ENCODE measurements at regions not wholly inside any gene's neighbourhood (a gene's known extent, or its start where the extent isn't known, plus 50 kb on each side); places are given as distances from the start of the nearest gene placed in this dataset.

DNA sequence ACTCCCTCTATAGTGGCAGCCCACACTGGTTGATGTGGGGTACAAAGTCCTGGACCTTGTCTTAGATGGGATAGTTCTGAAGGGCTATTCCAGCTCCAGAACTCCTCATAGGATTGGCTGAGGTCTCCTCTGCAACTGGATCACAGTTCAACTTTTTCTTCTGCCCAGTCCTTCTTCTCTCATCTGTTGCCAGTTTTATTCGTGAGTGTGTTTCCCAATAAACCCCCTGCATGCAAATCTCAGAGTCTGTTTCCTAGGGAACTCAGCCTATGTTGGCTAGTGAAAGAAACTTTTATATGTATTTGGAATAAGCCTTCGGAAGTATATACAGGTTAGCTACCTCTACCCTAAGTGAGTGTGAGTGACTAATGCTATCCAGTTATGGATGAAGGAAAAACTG, 823.4 kb downstream of the SLC4A3 start:
- DNase-seq = no peak

DNA sequence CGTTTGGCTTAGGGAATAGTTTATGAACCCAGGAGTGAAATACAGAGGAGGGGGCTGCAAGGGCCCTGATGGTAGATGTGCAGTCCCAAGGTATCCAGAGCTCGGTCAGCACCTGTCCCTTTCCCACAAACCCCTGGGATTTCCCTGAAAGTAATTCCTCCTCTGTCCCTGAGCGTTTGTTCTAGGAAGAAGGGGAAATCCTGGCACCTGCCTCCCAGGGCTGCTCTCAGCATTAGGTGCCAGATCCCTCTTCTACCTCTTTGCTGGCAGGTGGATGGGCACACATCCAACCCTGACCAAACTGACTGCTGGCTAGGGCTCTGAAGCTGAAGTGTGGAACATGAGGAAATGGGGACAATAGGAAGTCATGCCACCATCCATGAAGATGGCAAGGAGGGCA, 824.0 kb downstream of the SLC4A3 start:
- no peak for DNase-seq

DNA sequence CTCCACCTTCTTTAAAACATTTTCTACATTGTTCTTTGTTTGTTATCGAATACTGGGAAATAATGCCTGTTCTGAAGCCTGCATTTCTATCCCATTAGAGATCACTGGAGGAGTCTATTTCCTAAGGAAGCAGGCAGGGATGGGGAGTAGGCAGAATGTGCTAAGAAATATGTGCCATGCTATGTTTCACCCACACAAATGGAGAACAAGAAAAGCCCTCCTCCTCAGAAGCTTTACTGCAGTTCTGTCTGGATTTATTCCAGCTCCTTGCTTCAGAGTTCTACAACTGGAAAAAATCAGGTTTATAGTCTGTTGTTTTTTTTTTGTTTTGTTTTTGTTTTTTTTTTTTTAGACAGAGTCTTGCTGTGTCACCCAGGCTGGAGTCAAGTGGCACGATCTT, 825.1 kb downstream of the SLC4A3 start:
- DNase-seq = peak; percentile 33

DNA sequence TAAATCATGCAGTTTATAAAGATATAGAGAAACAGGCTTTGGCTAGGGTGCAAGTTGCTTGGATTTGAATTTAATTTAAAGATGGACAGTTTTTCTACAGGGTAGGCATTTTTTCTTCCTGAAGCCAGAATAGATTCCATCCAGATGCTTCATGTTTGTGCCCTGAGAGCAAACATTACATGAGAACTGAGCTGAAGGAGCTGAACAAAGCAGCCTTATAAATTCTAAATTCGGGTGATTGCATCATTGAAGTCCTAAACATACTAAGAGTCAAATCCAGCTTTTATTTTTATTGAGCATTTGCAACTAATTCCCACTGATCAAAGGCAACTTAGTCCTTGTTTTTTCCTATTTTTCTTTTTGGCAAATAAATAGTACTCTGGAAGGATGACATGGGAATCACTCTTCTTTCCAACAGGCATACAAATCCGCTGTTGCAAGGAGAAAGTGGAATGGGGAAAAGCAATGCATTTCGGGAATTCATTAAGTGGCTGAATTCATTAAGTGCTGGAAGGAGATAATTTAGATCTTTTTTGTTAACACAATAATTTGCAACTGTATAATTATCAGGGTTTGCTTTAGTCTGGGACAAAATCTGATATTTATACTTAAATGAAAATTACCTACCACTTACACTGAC, 828.0 kb downstream of the SLC4A3 start:
- no peak for DNase-seq

DNA sequence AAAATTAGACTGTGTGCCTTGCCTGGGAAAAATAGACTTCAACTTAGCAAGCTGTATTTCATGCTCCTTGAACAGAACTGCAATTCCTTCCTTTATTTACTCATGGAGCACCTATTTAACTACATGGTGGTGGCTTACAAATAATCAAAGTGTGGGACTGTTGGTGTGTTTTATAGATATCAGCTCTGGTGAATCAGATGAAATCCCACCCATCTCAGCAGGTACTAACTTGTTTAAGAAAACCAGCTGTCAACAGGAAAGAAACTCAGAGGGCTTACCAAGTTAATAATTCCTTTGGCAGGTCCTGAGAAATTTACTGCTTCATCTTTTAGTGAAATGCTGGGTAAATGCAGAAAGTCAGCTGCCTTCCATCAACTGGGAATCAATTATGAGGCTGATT, 830.6 kb downstream of the SLC4A3 start:
- no peak for DNase-seq

DNA sequence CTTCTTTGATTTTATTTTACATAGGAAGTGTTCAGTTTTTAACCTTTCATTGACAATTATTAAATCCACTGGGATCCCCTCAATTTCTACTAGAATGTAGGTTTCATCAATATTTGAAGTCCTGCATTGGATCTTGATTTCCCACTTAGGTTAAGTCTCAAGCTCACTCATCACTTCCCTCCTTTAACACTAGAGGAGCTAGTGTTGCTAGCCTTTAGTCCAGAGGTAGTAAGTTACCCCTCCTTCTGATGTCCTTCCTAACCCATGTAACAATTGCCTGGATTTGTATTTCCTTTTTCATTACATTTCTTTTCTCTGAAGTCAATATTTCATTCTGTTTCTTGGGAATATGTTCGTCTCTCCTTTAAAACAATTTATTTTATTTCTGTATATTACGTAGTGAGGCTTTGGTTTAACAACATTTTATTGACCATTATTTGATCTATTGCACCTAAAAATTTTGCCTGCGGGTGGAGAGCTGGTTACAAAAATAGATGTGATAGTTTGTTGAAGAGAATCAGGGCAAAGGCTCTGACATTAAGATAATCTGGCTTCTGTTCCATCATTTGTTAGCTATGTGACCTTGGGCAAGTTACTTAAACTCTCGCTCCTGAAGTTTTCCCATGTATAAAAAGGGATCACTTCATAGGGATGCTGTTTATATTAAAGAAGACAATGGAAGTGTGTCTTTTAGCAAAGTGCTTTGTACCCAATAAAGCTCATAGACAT, 833.0 kb downstream of the SLC4A3 start:
- DNase-seq = no peak

DNA sequence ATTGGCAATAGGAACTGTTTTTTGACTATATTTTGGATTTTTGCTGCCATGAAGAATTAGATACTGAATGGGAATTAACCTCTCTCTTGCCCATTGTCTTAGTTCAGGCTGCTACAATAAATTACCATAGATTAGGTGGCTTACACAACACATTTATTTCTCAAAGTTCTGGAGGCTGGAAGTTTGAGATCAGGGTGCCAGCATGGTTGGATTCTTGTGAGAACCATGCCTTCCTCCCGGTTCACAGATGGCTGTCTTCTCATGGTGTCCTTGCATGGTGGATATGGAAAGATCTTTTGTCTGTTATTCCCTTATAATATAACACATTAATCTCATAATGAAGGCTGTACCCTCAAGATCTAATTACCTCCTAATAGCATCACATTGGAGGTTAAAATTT, 836.4 kb downstream of the SLC4A3 start:
- DNase-seq = no peak

DNA sequence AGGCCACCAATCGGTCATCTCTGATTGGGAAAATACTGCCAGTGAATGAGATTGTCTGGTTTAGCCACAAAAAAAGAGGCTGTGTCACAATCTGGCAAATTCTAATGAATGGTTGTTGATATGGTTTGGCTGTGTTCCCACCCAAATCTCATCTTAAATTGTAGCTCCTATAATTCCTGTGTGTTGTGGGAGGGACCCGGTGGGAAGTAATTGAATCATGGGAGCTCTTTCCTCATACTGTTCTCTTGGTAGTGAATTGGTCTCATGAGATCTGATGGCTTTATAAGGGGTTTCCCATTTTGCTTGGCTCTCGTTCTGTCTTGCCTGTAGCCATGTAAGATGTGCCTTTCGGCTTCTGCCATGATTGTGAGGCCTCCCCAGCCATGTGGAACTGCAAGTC, 838.3 kb downstream of the SLC4A3 start:
- no peak for DNase-seq

DNA sequence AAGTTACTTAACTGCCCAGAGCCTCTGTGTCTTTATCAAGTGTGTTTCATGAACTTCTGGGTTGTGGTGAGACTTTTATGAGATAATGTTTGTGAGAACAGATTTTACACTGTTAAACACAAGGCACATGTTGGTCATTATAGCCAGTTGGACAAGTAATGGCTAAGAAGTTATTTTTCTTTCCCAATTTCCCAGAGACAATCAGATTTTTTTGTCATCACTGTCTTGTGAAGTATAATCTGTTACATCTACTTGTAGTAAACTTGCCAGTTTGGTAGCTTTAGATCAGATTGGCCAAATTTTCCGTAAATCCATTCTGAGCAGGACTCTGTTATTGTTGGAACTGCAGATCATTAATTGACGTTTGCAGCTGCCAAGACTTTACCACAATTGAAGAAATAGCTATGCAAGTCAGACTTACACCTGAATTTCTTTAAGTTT, 838.8 kb downstream of the SLC4A3 start:
- no peak for DNase-seq

DNA sequence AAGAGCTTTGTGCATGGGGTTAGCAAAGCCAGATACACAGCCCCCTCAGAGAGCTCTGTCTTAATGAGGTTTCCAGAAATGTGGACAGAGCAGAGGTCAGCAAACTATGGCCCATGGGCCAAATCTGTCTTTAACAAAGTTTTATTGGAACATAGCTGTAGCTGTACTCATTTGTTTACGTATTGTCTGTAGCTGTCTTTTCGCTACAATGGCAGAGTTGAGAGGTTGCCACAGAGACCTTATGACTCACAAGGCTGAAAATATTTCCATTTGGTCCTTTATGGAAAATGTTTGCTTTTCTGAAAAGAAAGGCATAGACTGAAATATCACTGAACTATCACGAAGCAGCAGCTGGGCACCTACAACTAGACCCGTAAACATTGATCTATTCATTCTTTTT, 841.8 kb downstream of the SLC4A3 start:
- no peak for DNase-seq

DNA sequence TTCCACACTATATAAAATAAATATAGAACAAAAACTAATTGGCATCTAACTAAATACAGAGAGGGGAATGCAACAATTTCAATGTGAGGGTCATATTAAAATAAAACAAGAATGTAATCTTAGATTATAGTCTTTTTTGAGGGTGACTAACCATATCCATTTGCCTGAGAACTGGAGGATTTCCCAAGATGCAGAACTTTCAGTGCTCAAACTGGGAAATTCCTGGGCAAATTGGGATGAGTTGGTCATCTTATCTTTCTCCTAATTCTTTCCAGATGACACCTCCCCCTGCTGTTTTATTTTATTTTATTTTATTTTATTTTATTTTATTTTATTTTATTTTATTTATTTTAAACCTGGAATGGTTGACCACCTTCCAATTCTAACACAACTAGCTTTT, 846.2 kb downstream of the SLC4A3 start:
- peak; percentile 73 for DNase-seq

DNA sequence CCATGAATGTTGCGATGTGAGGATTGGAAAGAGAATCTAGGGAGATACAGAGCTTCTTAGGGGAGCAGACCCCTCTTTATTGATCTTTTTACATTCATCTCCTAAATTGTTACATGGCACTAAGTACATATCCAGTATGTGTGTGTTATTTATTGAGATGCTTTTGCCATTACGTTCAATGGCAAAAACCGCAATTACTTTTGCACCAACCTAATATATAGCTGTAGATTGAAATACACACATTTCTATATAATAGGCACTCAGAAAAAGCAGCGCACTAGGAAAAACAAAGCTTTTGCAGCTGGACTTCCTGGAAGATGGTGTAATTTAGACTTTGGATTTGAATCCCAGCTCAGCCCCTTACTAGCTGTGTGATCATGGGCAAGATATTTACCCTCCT, 849.4 kb downstream of the SLC4A3 start:
- no peak for DNase-seq

DNA sequence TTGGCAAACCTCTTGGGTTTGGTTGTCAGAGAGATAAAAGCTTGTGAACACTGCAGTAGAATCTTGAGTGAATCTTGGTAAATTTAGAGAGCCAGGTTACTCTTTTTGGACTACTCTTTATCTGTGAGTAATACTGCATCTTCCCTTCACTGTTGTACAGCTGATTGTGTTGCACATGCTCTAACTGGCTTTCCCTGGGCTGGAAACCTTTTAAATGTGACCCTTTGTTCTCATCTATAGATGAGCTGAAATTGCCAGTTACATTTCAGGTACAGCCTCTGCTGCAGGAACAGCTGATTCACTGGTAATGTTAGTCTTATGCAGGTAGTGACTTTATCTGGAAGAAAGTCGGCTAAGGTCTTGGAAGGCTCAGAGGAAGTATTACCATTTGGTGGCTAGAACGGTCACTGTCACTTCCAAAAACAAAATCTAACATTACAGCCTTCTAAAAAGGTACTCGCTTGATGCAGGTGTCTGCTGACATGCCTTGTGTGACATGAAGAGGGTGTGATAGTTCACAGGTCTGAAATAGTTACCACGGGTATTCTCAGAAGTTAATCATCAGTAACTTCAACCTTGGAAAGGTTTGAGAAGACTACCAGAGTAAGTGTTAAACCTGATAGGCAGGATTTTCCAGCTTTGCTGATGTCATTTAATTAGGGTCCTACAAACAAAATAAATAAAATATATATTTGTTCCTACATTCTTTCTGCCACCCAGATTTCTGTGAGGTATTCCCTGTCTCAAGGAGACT, 851.1 kb downstream of the SLC4A3 start:
- DNase-seq = peak; percentile 35

DNA sequence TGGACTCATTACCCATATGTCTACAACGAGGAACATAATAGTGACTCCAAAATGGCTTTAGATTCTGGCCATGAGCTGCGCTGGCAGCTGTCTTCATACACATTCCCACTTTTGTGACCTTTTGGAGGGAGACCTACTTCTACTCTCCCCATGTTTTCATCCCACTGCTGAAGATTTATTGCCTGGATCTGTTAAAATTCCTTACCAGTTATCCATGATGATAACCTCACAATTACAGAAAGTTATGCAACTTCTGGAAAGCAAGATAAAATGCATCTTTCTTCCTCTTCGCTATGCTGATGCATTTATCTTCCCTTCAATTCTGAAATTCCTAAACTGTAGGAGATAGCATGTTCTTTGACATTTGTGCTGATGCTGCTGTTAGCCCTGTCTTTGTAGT, 855.3 kb downstream of the SLC4A3 start:
- peak; percentile 80 for DNase-seq

DNA sequence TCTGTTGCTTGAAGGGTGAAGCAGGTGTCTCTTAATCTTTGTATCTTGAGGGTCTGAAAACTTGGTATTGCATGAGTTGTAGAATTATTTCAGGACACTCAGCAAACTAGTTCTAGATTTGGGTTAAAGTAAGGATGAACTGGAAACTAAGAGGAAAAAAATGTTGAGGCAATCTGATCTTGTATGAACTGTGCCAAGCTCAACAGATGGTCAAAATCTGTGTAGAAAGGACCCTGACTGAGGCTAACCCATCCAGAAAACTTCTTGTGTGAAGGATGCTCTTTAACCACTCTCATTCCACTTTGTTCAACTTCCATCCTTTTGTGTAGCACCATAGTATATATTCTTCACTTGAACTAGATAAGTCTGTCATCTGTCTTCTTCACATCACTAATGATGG, 861.7 kb downstream of the SLC4A3 start:
- DNase-seq = no peak

DNA sequence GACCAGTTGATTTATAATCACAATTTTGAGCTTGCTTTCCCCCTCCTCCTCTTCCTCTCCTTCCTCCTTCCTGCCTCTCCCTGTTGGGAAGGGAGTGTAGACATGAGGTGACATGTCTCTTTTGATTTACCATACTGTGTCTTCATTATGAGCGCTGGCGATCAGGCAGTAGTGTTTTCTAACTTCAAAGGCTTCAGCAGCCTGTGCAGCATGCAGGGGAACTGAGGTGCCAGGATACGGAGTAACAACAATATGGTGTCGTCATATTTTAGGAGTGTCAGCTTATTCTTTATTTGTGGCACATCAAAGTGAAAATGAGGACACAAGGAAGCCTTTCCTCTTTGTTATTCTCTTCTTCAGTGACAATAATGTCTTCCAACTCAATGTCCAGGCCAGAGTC, 864.2 kb downstream of the SLC4A3 start:
- DNase-seq = no peak

DNA sequence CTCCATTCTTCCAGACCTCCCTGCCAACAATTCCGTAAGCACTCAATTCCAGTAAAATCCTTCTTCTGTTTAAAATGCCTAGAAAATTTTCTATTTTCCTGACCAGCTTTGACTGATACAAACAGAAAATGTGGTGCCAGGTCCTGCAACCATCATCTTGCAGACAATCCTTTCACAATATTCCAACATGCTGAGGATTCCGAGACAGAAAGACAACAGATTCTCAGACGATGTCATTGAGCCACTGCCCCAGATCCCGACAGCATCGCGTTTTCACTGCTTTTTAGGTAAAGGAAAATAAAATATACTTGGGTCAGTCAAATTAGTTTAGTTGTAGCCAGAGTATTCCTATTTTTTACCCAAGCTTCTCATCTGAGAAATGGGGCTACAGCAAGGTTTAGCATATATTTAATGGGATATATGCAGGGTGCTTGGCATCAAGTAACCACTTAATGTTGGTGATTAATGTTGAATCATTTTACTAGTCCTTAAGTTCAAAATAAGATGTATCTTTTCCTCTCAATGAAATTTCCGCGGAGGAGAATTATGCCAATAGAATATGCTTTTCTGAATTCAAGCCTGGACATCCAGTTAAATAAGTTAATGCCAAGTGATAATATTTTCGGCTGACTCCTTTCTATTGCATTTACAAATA, 866.6 kb downstream of the SLC4A3 start:
- no peak for DNase-seq

DNA sequence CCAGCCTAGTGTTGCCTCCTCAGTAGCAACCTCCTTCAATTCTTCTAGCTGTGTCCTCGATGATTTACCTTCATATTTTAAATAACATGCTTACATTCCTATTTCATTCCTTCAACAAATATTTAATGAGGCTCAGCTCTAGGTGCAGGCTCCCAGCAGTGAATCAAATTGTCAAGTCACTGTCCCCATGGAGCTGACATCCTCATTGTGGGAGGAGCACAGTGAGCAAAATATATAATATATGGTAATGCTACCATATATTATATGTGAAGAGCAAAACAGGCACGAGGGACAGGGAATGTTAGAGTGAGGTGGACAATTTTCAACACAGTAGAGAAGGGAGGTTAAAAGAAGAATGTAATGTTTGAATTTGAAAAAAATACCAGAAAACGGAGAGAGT, 869.1 kb downstream of the SLC4A3 start:
- no peak for DNase-seq

DNA sequence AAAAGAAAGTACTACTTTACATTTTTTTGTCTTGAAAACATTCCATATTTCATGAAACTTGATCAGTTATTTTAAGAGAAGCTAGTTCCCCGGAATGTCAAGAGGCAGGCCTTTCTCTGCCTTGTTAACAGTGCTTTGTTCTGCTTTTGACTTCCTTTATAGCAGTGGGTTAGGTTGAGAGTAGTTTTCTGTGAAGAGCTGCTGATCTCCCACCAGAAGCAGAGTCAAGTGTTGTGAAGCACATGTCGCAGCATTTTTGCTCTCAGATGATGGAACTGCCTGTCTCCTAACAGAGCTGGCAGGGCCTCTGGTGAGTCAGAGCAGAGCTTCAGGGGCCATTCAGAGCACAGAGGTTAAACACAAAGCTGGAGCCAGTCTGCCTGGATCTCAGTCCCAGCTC, 871.8 kb downstream of the SLC4A3 start:
- DNase-seq = peak; percentile 78

DNA sequence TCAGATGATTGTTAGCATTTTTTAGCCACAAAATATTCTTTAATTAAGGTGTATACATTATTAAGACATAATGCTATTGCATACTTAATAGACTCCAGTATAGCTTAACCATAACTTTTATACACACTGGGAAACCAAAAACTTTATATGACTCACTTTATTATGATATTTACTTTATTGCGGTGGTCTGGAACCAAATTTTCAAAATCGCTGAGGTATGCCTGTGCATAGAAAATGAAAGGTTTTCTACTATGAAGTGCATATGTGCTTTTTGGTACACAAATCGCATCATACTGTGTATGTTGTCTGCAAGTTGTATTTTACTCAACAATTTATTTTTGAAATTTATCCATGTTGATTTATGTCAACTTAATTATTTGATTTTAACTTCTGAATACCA, 875.1 kb downstream of the SLC4A3 start:
- no peak for DNase-seq

DNA sequence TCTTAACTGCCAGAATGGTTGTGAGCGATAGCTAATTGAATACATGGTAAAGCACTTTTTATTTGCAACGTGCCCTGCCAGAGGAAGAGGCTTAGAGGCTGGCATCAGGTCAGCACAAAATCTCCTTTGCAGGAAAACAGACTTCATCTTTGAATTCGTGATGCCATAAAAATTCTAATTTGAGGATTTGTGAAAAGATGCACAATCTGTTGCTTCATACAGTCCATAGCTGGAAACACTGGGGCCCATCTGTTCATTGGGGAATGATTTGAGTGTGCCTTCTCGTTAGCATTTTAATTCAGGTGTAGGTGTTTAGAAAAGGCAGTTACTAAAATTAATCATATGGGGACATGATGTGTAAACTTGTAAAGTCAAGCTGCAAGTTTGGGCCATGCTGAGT, 876.0 kb downstream of the SLC4A3 start:
- no peak for DNase-seq

DNA sequence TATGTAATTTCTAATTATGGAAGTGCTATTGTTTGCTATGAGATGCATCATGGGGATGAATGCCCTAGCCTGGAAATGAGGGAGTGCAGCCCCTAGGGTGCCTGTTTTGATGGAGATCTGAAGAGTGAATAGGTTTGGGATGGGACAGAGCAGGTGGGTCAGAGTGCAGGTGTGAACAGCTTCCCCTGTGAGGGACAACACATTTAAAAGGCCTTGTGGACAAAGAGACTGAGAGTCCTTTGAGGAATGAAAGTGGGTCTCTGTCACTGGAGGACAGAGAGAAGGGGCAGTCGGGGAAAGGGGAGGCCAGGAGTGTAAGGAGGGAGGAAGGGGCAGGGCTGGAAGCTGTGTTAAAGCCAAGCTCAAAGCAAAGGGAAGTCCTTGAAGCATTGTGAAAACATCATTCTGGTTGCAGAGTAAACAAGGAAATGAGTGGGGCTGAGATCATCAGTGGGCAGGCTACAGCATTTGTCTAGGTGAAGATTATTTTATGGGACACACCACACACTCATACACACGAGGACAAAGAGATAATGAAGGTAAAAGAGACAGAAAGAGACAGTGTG, 877.6 kb downstream of the SLC4A3 start:
- DNase-seq = peak; percentile 78

DNA sequence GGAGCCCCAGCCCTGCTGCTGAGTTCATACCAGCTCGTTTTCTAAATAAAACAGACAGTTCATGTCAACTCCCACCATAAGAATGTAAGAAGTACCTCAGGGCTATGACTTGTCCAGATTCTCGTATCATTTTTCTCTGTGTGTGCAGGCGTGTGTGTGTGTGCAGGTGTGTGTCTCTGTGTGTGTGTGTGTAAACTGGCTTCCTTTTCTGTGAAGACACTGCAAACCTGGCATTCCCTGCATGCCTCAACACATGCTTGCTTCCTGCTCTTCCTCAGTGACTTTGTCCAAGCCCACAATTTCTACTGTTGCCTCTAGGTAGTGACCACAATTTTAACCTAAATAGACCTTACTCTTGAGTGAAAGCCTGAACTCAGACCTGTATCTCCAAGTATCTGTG, 879.0 kb downstream of the SLC4A3 start:
- peak; percentile 39 for DNase-seq

All from NCI-H226 (cell line).